NT2/D1 (cell line): ENCODE measurements at regions not wholly inside any gene's neighbourhood (a gene's known extent, or its start where the extent isn't known, plus 50 kb on each side); places are given as distances from the start of the nearest gene placed in this dataset.

Experiments
- SUZ12 ChIP-seq: IDR thresholded peaks from 2 replicates; pipeline ENCODE4 v1.6.1; 2011; ENCODE audit not compliant: insufficient read length, insufficient read depth; ENCODE audit errors: extremely low read depth
- YY1 ChIP-seq: IDR thresholded peaks from 2 replicates; pipeline ENCODE4 v1.6.1; 2011; ENCODE audit not compliant: insufficient read length, insufficient read depth
- ZNF274 ChIP-seq: IDR thresholded peaks from 2 replicates; pipeline ENCODE4 v1.6.1; 2011; ENCODE audit warnings: mild to moderate bottlenecking, low read depth, low read length

- TF ChIP-seq YY1 (no peak), ZNF274 (no peak), SUZ12 (no peak)
These were observed 113.6 kb downstream of the ETAA1 start for GRCh38 chr2:67510745-67511144.
